H9 (cell line): ENCODE measurements at regions not wholly inside any gene's neighbourhood (a gene's known extent, or its start where the extent isn't known, plus 50 kb on each side); places are given as distances from the start of the nearest gene placed in this dataset.

ENCODE experiments used
- DNase-seq: peaks from one replicate; pipeline ENCODE4 v3.0.0-alpha.2; 2017
- H2AFZ ChIP-seq: one replicate; pipeline ENCODE4 v1.6.1; 2013; ENCODE audit warnings: mild to moderate bottlenecking, low read length, control low read depth, moderate library complexity
- H2AK5ac ChIP-seq: 2 replicates; pipeline ENCODE4 v1.6.1; 2013; ENCODE audit warnings: low read length, control low read depth, mixed read lengths; ENCODE audit not compliant: insufficient read length
- H2BK120ac ChIP-seq: one replicate; pipeline ENCODE4 v1.6.1; 2013; ENCODE audit warnings: low read depth, mild to moderate bottlenecking, low read length, control low read depth, inconsistent platforms; ENCODE audit not compliant: poor library complexity, severe bottlenecking
- H2BK12ac ChIP-seq: 2 replicates; pipeline ENCODE4 v1.6.1; 2013; ENCODE audit warnings: low read length, control low read depth, mixed read lengths, low read depth; ENCODE audit not compliant: insufficient read length
- H2BK15ac ChIP-seq: 2 replicates; pipeline ENCODE4 v1.6.1; 2013; ENCODE audit warnings: low read depth, low read length, control low read depth
- H2BK20ac ChIP-seq: one replicate; pipeline ENCODE4 v1.6.1; 2013; ENCODE audit warnings: low read depth, mild to moderate bottlenecking, low read length, control low read depth, inconsistent platforms; ENCODE audit not compliant: poor library complexity, severe bottlenecking
- H2BK5ac ChIP-seq: 2 replicates; pipeline ENCODE4 v1.6.1; 2013; ENCODE audit warnings: low read length, control low read depth, mixed read lengths; ENCODE audit not compliant: insufficient read length
- H3K14ac ChIP-seq: 2 replicates; pipeline ENCODE4 v1.6.1; 2013; ENCODE audit warnings: low read length, control low read depth; ENCODE audit not compliant: insufficient read depth
- H3K18ac ChIP-seq: 2 replicates; pipeline ENCODE4 v1.6.1; 2013; ENCODE audit warnings: low read depth, mild to moderate bottlenecking, mixed read lengths, low read length, control low read depth; ENCODE audit not compliant: insufficient read length
- H3K23ac ChIP-seq: 2 replicates; pipeline ENCODE4 v1.6.1; 2013; ENCODE audit warnings: low read length, control low read depth, mixed read lengths, low read depth; ENCODE audit not compliant: insufficient read length
- H3K23me2 ChIP-seq: 2 replicates; pipeline ENCODE4 v1.6.1; 2013; ENCODE audit warnings: low read depth, mild to moderate bottlenecking, mixed read lengths, low read length, control low read depth; ENCODE audit not compliant: insufficient read length, poor library complexity, severe bottlenecking
- H3K27ac ChIP-seq: 2 replicates; pipeline ENCODE4 v1.5.1; 2013; ENCODE audit warnings: low read length, control low read depth, mixed read lengths, low read depth; ENCODE audit not compliant: insufficient read length
- H3K27me3 ChIP-seq: 2 replicates; pipeline ENCODE4 v1.6.1; 2013; ENCODE audit warnings: low read length, control low read depth, inconsistent platforms; ENCODE audit not compliant: insufficient read depth
- H3K4ac ChIP-seq: 2 replicates; pipeline ENCODE4 v1.6.1; 2013; ENCODE audit warnings: low read depth, mild to moderate bottlenecking, control low read depth, inconsistent platforms, low read length, moderate library complexity
- H3K4me1 ChIP-seq: 2 replicates; pipeline ENCODE4 v1.6.1; 2013; ENCODE audit warnings: low read length, control low read depth, inconsistent platforms; ENCODE audit not compliant: insufficient read depth
- H3K4me2 ChIP-seq: 2 replicates; pipeline ENCODE4 v1.6.1; 2013; ENCODE audit warnings: low read length, control low read depth, mixed read lengths; ENCODE audit not compliant: insufficient read length, insufficient read depth
- H3K56ac ChIP-seq: 2 replicates; pipeline ENCODE4 v1.6.1; 2013; ENCODE audit warnings: low read depth, mild to moderate bottlenecking, mixed read lengths, low read length, control low read depth; ENCODE audit not compliant: insufficient read length
- H3K79me1 ChIP-seq: 2 replicates; pipeline ENCODE4 v1.6.1; 2013; ENCODE audit warnings: low read depth, mild to moderate bottlenecking, moderate library complexity, low read length, control low read depth, inconsistent platforms; ENCODE audit not compliant: insufficient read depth, poor library complexity, severe bottlenecking
- H3K79me2 ChIP-seq: 2 replicates; pipeline ENCODE4 v1.6.1; 2013; ENCODE audit warnings: low read length, control low read depth, inconsistent platforms; ENCODE audit not compliant: insufficient read depth
- H3K9ac ChIP-seq: 2 replicates; pipeline ENCODE4 v1.6.1; 2013; ENCODE audit warnings: low read length, control low read depth, mixed read lengths; ENCODE audit not compliant: insufficient read length; ENCODE audit errors: extremely low read depth
- H3K9me3 ChIP-seq: one replicate; pipeline ENCODE4 v1.6.1; 2013; ENCODE audit warnings: low read depth, low read length, inconsistent platforms; ENCODE audit not compliant: control insufficient read depth
- H3T11ph ChIP-seq: one replicate; pipeline ENCODE4 v1.6.1; 2013; ENCODE audit warnings: mild to moderate bottlenecking, low read length, control low read depth, inconsistent platforms
- H4K20me1 ChIP-seq: one replicate; pipeline ENCODE4 v1.6.1; 2013; ENCODE audit not compliant: control insufficient read depth, insufficient read length, insufficient read depth
- H4K5ac ChIP-seq: 2 replicates; pipeline ENCODE4 v1.6.1; 2013; ENCODE audit warnings: low read depth, mild to moderate bottlenecking, mixed read lengths, low read length, control low read depth; ENCODE audit not compliant: insufficient read length
- H4K8ac ChIP-seq: replicated peaks from 2 replicates; pipeline ENCODE4 v1.6.1; 2013; ENCODE audit warnings: low read length, control low read depth, mixed read lengths, low read depth; ENCODE audit not compliant: insufficient read length
- H4K91ac ChIP-seq: 2 replicates; pipeline ENCODE4 v1.6.1; 2013; ENCODE audit warnings: low read depth, mild to moderate bottlenecking, moderate library complexity, mixed read lengths, low read length, control low read depth; ENCODE audit not compliant: insufficient read length
- H3K27ac Mint-ChIP-seq, 3 experiments: 2 replicates in 2 of 3; 3 replicates in 1 of 3; pipeline ENCODE4 v1.8.0; 2020 to 2021; ENCODE audit warnings: mixed read lengths in 3 of 3, mild to moderate bottlenecking in 1 of 3, moderate library complexity in 1 of 3
- H3K27me3 Mint-ChIP-seq: 2 replicates; pipeline ENCODE4 v1.8.0; 2021; ENCODE audit warnings: low read depth, mild to moderate bottlenecking, moderate library complexity, mixed read lengths
- H3K36me3 Mint-ChIP-seq, 3 experiments: 2 replicates in 2 of 3; 3 replicates in 1 of 3; pipeline ENCODE4 v1.8.0; 2020 to 2021; ENCODE audit warnings: low read depth in 3 of 3, mixed read lengths in 3 of 3; ENCODE audit not compliant: insufficient read depth in 1 of 3
- H3K4me1 Mint-ChIP-seq, 2 experiments: 2 replicates each; pipeline ENCODE4 v1.8.0; 2020; ENCODE audit warnings: mixed read lengths in 2 of 2
- H3K4me3 Mint-ChIP-seq, 2 experiments: 2 replicates in 1 of 2; 3 replicates in 1 of 2; pipeline ENCODE4 v1.8.0; 2020 to 2021; ENCODE audit warnings: mild to moderate bottlenecking in 2 of 2, mixed read lengths in 2 of 2, moderate library complexity in 1 of 2
- H3K9me3 Mint-ChIP-seq, 2 experiments: 2 replicates in 1 of 2; 3 replicates in 1 of 2; pipeline ENCODE4 v1.8.0; 2020; ENCODE audit warnings: mild to moderate bottlenecking in 2 of 2, mixed read lengths in 2 of 2, moderate library complexity in 1 of 2
- WGBS: extraction: QIAGEN DNeasy Blood & Tissue Kit; methylation state at CpG from one replicate; pipeline ENCODE4 v1.1.7; 2013; ENCODE audit warnings: missing lambda C conversion rate, low lambda C conversion rate, mixed read lengths; ENCODE audit not compliant: insufficient read length; ENCODE audit errors: extremely low coverage; 5-methylcytosine and 5-hydroxymethylcytosine counted together
- TF ChIP-seq, protein P1 (sequence below): fragments of 200-600 bp; sonication (generic); conservative IDR thresholded peaks from 3 replicates; pipeline ENCODE4 v1.8.0; 2021; ENCODE audit warnings: antibody characterized with exemption, mild to moderate bottlenecking

DNA sequence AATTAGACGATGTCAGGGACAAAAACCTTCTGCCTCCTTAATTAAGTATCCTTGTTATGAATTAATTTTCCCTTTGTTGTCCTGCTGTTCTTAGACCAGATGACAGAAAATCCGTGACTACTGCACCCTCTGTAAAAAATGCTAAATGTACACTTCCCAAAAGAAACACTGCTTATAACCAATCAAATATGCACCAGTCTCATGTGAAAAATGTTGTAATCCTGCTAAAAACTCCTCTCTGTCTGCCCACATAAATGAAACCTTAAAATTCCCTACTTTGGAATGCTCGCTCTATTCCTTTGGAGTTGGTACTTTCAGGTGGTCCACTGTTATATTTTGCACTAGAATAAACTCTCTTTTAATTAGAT lies 366.8 kb upstream of the CCDC179 start:
- H3K79me1 ChIP-seq, result no peaks in the 10 kb centered on the region
- H3K9ac ChIP-seq, result no peak overlapping the region
- TF ChIP-seq, protein P1, sequence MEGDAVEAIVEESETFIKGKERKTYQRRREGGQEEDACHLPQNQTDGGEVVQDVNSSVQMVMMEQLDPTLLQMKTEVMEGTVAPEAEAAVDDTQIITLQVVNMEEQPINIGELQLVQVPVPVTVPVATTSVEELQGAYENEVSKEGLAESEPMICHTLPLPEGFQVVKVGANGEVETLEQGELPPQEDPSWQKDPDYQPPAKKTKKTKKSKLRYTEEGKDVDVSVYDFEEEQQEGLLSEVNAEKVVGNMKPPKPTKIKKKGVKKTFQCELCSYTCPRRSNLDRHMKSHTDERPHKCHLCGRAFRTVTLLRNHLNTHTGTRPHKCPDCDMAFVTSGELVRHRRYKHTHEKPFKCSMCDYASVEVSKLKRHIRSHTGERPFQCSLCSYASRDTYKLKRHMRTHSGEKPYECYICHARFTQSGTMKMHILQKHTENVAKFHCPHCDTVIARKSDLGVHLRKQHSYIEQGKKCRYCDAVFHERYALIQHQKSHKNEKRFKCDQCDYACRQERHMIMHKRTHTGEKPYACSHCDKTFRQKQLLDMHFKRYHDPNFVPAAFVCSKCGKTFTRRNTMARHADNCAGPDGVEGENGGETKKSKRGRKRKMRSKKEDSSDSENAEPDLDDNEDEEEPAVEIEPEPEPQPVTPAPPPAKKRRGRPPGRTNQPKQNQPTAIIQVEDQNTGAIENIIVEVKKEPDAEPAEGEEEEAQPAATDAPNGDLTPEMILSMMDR, result no peak
- no peak overlapping the region for H2BK20ac ChIP-seq
- no peak overlapping the region for H3K18ac ChIP-seq
- Mint-ChIP-seq H3K4me3 (no peak overlapping the region), H3K27me3 (no peaks in the 10 kb centered on the region), H3K9me3 (no peaks in the 10 kb centered on the region), H3K36me3 (no peaks in the 10 kb centered on the region), H3K4me1 (peaks cover 2 to 7% of the 10 kb centered on the region in 2 experiments; a peak in 3 of 4 replicates), H3K27ac (no peak overlapping the region)
- no peak overlapping the region for H3K23ac ChIP-seq
- no peaks in the 10 kb centered on the region for H3K23me2 ChIP-seq
- H2BK15ac ChIP-seq, result no peak overlapping the region
- no peak overlapping the region for H3K14ac ChIP-seq
- no peaks in the 10 kb centered on the region for H3K79me2 ChIP-seq
- DNase-seq, result no peak
- H4K20me1 ChIP-seq, result no peaks in the 10 kb centered on the region
- H3K27me3 ChIP-seq, result no peaks in the 10 kb centered on the region
- H3T11ph ChIP-seq, result no peak overlapping the region
- H3K4ac ChIP-seq, result no peak overlapping the region
- WGBS, result no CpG with 5 or more reads among the region's 3 CpGs
- no peak overlapping the region for H4K8ac ChIP-seq
- H2BK120ac ChIP-seq, result no peak overlapping the region
- no peak overlapping the region for H2AK5ac ChIP-seq
- H3K4me1 ChIP-seq, result no peaks in the 10 kb centered on the region
- H4K5ac ChIP-seq, result no peak overlapping the region
- H2BK5ac ChIP-seq, result no peak overlapping the region
- H2BK12ac ChIP-seq, result no peak overlapping the region
- H3K56ac ChIP-seq, result no peak overlapping the region
- no peak overlapping the region for H3K27ac ChIP-seq
- H4K91ac ChIP-seq, result no peak overlapping the region
- H3K9me3 ChIP-seq, result no peaks in the 10 kb centered on the region
- no peak overlapping the region for H3K4me2 ChIP-seq
- no peak overlapping the region for H2AFZ ChIP-seq
